Astrocyte of the spinal cord (primary cell): ENCODE measurements at regions not wholly inside any gene's neighbourhood (a gene's known extent, or its start where the extent isn't known, plus 50 kb on each side); places are given as distances from the start of the nearest gene placed in this dataset.

ENCODE experiments used
- DNase-seq: peaks from one replicate; pipeline ENCODE4 v3.0.0; 2011; ENCODE audit warnings: low read depth, low spot score
- H3K4me3 ChIP-seq: 2 replicates; pipeline ENCODE4 v1.5.1; 2011; ENCODE audit warnings: low read depth, mild to moderate bottlenecking, low read length, moderate library complexity
- CTCF ChIP-seq: IDR thresholded peaks from 2 replicates; pipeline ENCODE4 v1.5.1; 2012; ENCODE audit warnings: low read depth, mild to moderate bottlenecking, low read length, inconsistent platforms
- in situ Hi-C: cut with HindIII; loops from 2 replicates; pipeline ENCODE4 v1.10.0; 2017; ENCODE audit warnings: low sequenced_read_pairs

GRCh38 chr11:70953720-70954119, 298.7 kb downstream of the SHANK2 start:
- in situ Hi-C loops: no loop called here
- no peak for TF ChIP-seq CTCF
- no peak overlapping the region for H3K4me3 ChIP-seq
- DNase-seq: no peak

GRCh38 chr11:70954471-70954870, 297.9 kb downstream of the SHANK2 start:
- TF ChIP-seq CTCF: no peak
- no peak overlapping the region for H3K4me3 ChIP-seq
- DNase-seq: no peak
- in situ Hi-C loops: no loop called here
